ENCODE measurements at regions not wholly inside any gene's neighbourhood (a gene's known extent, or its start where the extent isn't known, plus 50 kb on each side); places are given as distances from the start of the nearest gene placed in this dataset.

GRCh38 chr2:147577323-147577997 is 267.4 kb upstream of the ACVR2A start:
- Histone ChIP-seq H2BK12ac (ENCODE audit: low read length in 2 of 2) (no peak overlapping the region), H3K36me3 (ENCODE audit: control insufficient read depth in 1 of 2, insufficient read depth in 2 of 2, low read depth in 1 of 2, low read length in 2 of 2) (no peaks in the 10 kb centered on the region), H3K4me3 (ENCODE audit: insufficient read depth in 1 of 2, low read depth in 1 of 2, low read length in 2 of 2) (no peak overlapping the region), H3K27me3 (ENCODE audit: control insufficient read depth in 1 of 2, insufficient read depth in 1 of 2, low read length in 2 of 2) (no peaks in the 10 kb centered on the region), H3K27ac (ENCODE audit: low read length, poor library complexity, severe bottlenecking) (no peak overlapping the region), H3K14ac (ENCODE audit: low read length in 2 of 2) (no peak overlapping the region), H2AFZ (ENCODE audit: low read depth, low read length) (no peak overlapping the region), H3K23ac (ENCODE audit: low read length in 2 of 2) (no peak overlapping the region), H3K4ac (ENCODE audit: low read depth in 1 of 2, low read length in 2 of 2) (no peak overlapping the region), H3K9ac (ENCODE audit: low read length) (no peak overlapping the region), H2BK120ac (ENCODE audit: low read depth, low read length) (no peak overlapping the region), H3K18ac (ENCODE audit: low read depth in 1 of 2, low read length in 2 of 2) (no peak overlapping the region), H3K4me1 (ENCODE audit: control insufficient read depth, insufficient read depth, low read depth, low read length) (no peaks in the 10 kb centered on the region), H4K91ac (ENCODE audit: low read length) (no peak overlapping the region), H4K8ac (ENCODE audit: low read length) (no peak overlapping the region), H2BK15ac (ENCODE audit: low read depth, poor library complexity, severe bottlenecking) (no peak overlapping the region), H2BK5ac (ENCODE audit: low read depth, low read length, poor library complexity, severe bottlenecking) (no peak overlapping the region), H2AK5ac (ENCODE audit: low read length, severe bottlenecking) (no peak overlapping the region), H3K79me1 (replicated peaks; ENCODE audit: low read length, poor library complexity, severe bottlenecking) (no peaks in the 10 kb centered on the region), H3K4me2 (ENCODE audit: low read length, poor library complexity, severe bottlenecking) (no peak overlapping the region), H3K9me3 (ENCODE audit: control insufficient read depth, low read length) (no peaks in the 10 kb centered on the region)
- 81% methylated on average over 4 of the region's 8 CpGs for WGBS
- no peak for DNase-seq

DNA sequence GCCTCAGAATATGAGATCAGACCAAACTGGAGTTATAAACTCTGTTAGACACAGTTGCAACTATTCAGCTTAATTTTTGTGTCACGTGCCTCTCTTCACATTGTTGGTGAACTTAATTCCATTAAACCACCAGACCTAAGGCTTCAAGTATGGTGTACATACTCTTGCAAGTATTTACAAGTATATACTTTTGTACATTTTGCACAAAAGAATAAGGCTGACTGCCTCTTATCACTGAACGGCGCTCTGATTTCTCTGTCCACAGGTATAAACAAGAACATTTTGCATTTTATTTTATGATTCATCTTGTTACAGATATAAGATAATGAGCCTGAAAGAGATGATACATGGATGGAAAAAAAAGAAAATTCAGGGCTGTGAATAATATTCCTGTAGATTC is 269.7 kb upstream of the ACVR2A start:
- no peaks in the 10 kb centered on the region for H3K4me1 ChIP-seq (ENCODE audit: control insufficient read depth, insufficient read depth, low read depth, low read length)
- H3K9me3 ChIP-seq (ENCODE audit: control insufficient read depth, low read length), result peaks cover 14% of the 10 kb centered on the region
- no peak overlapping the region for H2AK5ac ChIP-seq (ENCODE audit: low read length, severe bottlenecking)
- no peaks in the 10 kb centered on the region for H3K36me3 ChIP-seq (ENCODE audit: control insufficient read depth in 1 of 2, insufficient read depth in 2 of 2, low read depth in 1 of 2, low read length in 2 of 2)
- no peak overlapping the region for H4K8ac ChIP-seq (ENCODE audit: low read length)
- no peak overlapping the region for H3K9ac ChIP-seq (ENCODE audit: low read length)
- H3K4me2 ChIP-seq (ENCODE audit: low read length, poor library complexity, severe bottlenecking), result no peak overlapping the region
- no peak overlapping the region for H3K18ac ChIP-seq (ENCODE audit: low read depth in 1 of 2, low read length in 2 of 2)
- WGBS, result 86% methylated on average over 1 of the region's 3 CpGs
- no peak overlapping the region for H3K4ac ChIP-seq (ENCODE audit: low read depth in 1 of 2, low read length in 2 of 2)
- H2AFZ ChIP-seq (ENCODE audit: low read depth, low read length), result no peak overlapping the region
- no peak overlapping the region for H3K23ac ChIP-seq (ENCODE audit: low read length in 2 of 2)
- H2BK5ac ChIP-seq (ENCODE audit: low read depth, low read length, poor library complexity, severe bottlenecking), result no peak overlapping the region
- H4K91ac ChIP-seq (ENCODE audit: low read length), result no peak overlapping the region
- no peak overlapping the region for H3K14ac ChIP-seq (ENCODE audit: low read length in 2 of 2)
- H3K27me3 ChIP-seq (ENCODE audit: control insufficient read depth in 1 of 2, insufficient read depth in 1 of 2, low read length in 2 of 2), result no peaks in the 10 kb centered on the region
- H2BK15ac ChIP-seq (ENCODE audit: low read depth, poor library complexity, severe bottlenecking), result no peak overlapping the region
- H2BK120ac ChIP-seq (ENCODE audit: low read depth, low read length), result no peak overlapping the region
- H3K27ac ChIP-seq (ENCODE audit: low read length, poor library complexity, severe bottlenecking), result no peak overlapping the region
- H3K79me1 ChIP-seq (replicated peaks; ENCODE audit: low read length, poor library complexity, severe bottlenecking), result no peaks in the 10 kb centered on the region
- DNase-seq, result no peak
- H3K4me3 ChIP-seq (ENCODE audit: insufficient read depth in 1 of 2, low read depth in 1 of 2, low read length in 2 of 2), result no peak overlapping the region
- H2BK12ac ChIP-seq (ENCODE audit: low read length in 2 of 2), result no peak overlapping the region

- H3K4me3 ChIP-seq (ENCODE audit: insufficient read depth in 1 of 2, low read depth in 1 of 2, low read length in 2 of 2), result no peak overlapping the region
These were observed 272.2 kb upstream of the ACVR2A start for GRCh38 chr2:147572622-147573021.

GRCh38 chr2:147569426-147569825 is 275.4 kb upstream of the ACVR2A start:
- no peak for DNase-seq
- no peak overlapping the region for H3K14ac ChIP-seq (ENCODE audit: low read length in 2 of 2)
- no peak overlapping the region for H2AK5ac ChIP-seq (ENCODE audit: low read length, severe bottlenecking)
- H3K4me3 ChIP-seq (ENCODE audit: insufficient read depth in 1 of 2, low read depth in 1 of 2, low read length in 2 of 2), result no peak overlapping the region
- no peak overlapping the region for H3K4me2 ChIP-seq (ENCODE audit: low read length, poor library complexity, severe bottlenecking)
- H3K27ac ChIP-seq (ENCODE audit: low read length, poor library complexity, severe bottlenecking), result no peak overlapping the region
- no peak overlapping the region for H4K91ac ChIP-seq (ENCODE audit: low read length)
- H3K27me3 ChIP-seq (ENCODE audit: control insufficient read depth in 1 of 2, insufficient read depth in 1 of 2, low read length in 2 of 2), result no peaks in the 10 kb centered on the region
- H3K4me1 ChIP-seq (ENCODE audit: control insufficient read depth, insufficient read depth, low read depth, low read length), result no peaks in the 10 kb centered on the region
- no peak overlapping the region for H2BK120ac ChIP-seq (ENCODE audit: low read depth, low read length)
- H4K8ac ChIP-seq (ENCODE audit: low read length), result no peak overlapping the region
- H2BK15ac ChIP-seq (ENCODE audit: low read depth, poor library complexity, severe bottlenecking), result no peak overlapping the region
- H3K9me3 ChIP-seq (ENCODE audit: control insufficient read depth, low read length), result peaks cover 14% of the 10 kb centered on the region
- no peaks in the 10 kb centered on the region for H3K36me3 ChIP-seq (ENCODE audit: control insufficient read depth in 1 of 2, insufficient read depth in 2 of 2, low read depth in 1 of 2, low read length in 2 of 2)
- no peaks in the 10 kb centered on the region for H3K79me1 ChIP-seq (replicated peaks; ENCODE audit: low read length, poor library complexity, severe bottlenecking)
- no peak overlapping the region for H2BK12ac ChIP-seq (ENCODE audit: low read length in 2 of 2)
- no peak overlapping the region for H3K23ac ChIP-seq (ENCODE audit: low read length in 2 of 2)
- no peak overlapping the region for H2AFZ ChIP-seq (ENCODE audit: low read depth, low read length)
- H2BK5ac ChIP-seq (ENCODE audit: low read depth, low read length, poor library complexity, severe bottlenecking), result no peak overlapping the region
- no peak overlapping the region for H3K9ac ChIP-seq (ENCODE audit: low read length)
- no peak overlapping the region for H3K4ac ChIP-seq (ENCODE audit: low read depth in 1 of 2, low read length in 2 of 2)
- 81% methylated on average over 3 of the region's 3 CpGs for WGBS
- H3K18ac ChIP-seq (ENCODE audit: low read depth in 1 of 2, low read length in 2 of 2), result no peak overlapping the region

More at GRCh38 chr2:147572622-147573021, 272.2 kb upstream of the ACVR2A start:
- H2AK5ac ChIP-seq (ENCODE audit: low read length, severe bottlenecking), result no peak overlapping the region
- H3K36me3 ChIP-seq (ENCODE audit: control insufficient read depth in 1 of 2, insufficient read depth in 2 of 2, low read depth in 1 of 2, low read length in 2 of 2), result no peaks in the 10 kb centered on the region
- no peak overlapping the region for H2BK120ac ChIP-seq (ENCODE audit: low read depth, low read length)
- H3K4me1 ChIP-seq (ENCODE audit: control insufficient read depth, insufficient read depth, low read depth, low read length), result no peaks in the 10 kb centered on the region
- H2BK12ac ChIP-seq (ENCODE audit: low read length in 2 of 2), result no peak overlapping the region
- H2AFZ ChIP-seq (ENCODE audit: low read depth, low read length), result no peak overlapping the region
- no peak overlapping the region for H3K18ac ChIP-seq (ENCODE audit: low read depth in 1 of 2, low read length in 2 of 2)
- peaks cover 14% of the 10 kb centered on the region for H3K9me3 ChIP-seq (ENCODE audit: control insufficient read depth, low read length)
- no peak overlapping the region for H3K4me2 ChIP-seq (ENCODE audit: low read length, poor library complexity, severe bottlenecking)
- WGBS, result 80% methylated on average over 2 of the region's 2 CpGs
- H2BK15ac ChIP-seq (ENCODE audit: low read depth, poor library complexity, severe bottlenecking), result no peak overlapping the region
- H3K23ac ChIP-seq (ENCODE audit: low read length in 2 of 2), result no peak overlapping the region
- no peaks in the 10 kb centered on the region for H3K79me1 ChIP-seq (replicated peaks; ENCODE audit: low read length, poor library complexity, severe bottlenecking)
- no peak overlapping the region for H3K27ac ChIP-seq (ENCODE audit: low read length, poor library complexity, severe bottlenecking)
- no peak overlapping the region for H2BK5ac ChIP-seq (ENCODE audit: low read depth, low read length, poor library complexity, severe bottlenecking)
- H4K8ac ChIP-seq (ENCODE audit: low read length), result no peak overlapping the region
- no peak overlapping the region for H3K4ac ChIP-seq (ENCODE audit: low read depth in 1 of 2, low read length in 2 of 2)
- no peaks in the 10 kb centered on the region for H3K27me3 ChIP-seq (ENCODE audit: control insufficient read depth in 1 of 2, insufficient read depth in 1 of 2, low read length in 2 of 2)
- H3K9ac ChIP-seq (ENCODE audit: low read length), result no peak overlapping the region
- no peak overlapping the region for H3K14ac ChIP-seq (ENCODE audit: low read length in 2 of 2)
- DNase-seq, result no peak
- no peak overlapping the region for H4K91ac ChIP-seq (ENCODE audit: low read length)
